SH-SY5Y (cell line): ENCODE measurements at regions not wholly inside any gene's neighbourhood (a gene's known extent, or its start where the extent isn't known, plus 50 kb on each side); places are given as distances from the start of the nearest gene placed in this dataset.

Experiments used
- GATA2 ChIP-seq: IDR thresholded peaks from 2 replicates; pipeline ENCODE4 v1.6.1; 2011; ENCODE audit warnings: mild to moderate bottlenecking, low read depth, low read length
- GATA3 ChIP-seq: IDR thresholded peaks from 2 replicates; pipeline ENCODE4 v1.6.1; 2011; ENCODE audit warnings: low read depth, mild to moderate bottlenecking, low read length, moderate library complexity

- no peak for TF ChIP-seq GATA2
- TF ChIP-seq GATA3 = no peak
Measured at GRCh38 chr20:23222531-23223200, 127.9 kb upstream of the NXT1 start.

GRCh38 chr20:23217023-23217422 is 130.9 kb upstream of the CD93 start:
- TF ChIP-seq GATA2 (no peak), GATA3 (no peak)

- TF ChIP-seq GATA2 = no peak
- no peak for TF ChIP-seq GATA3
Measured at GRCh38 chr20:23215344-23215995, 129.3 kb upstream of the CD93 start.

- no peak for TF ChIP-seq GATA3
- no peak for TF ChIP-seq GATA2
Measured at GRCh38 chr20:23214903-23215302, 128.8 kb upstream of the CD93 start.

GRCh38 chr20:23212464-23212995 is 126.4 kb upstream of the CD93 start:
- TF ChIP-seq GATA3 (no peak), GATA2 (no peak)

- TF ChIP-seq GATA3 (no peak), GATA2 (no peak)
Measured at GRCh38 chr20:23212011-23212410, 125.9 kb upstream of the CD93 start.

GRCh38 chr20:23211164-23211563 is 125.0 kb upstream of the CD93 start:
- TF ChIP-seq GATA2 = no peak
- no peak for TF ChIP-seq GATA3

GRCh38 chr20:23207826-23208540 is 121.9 kb upstream of the CD93 start:
- TF ChIP-seq GATA2 = no peak
- no peak for TF ChIP-seq GATA3

- TF ChIP-seq GATA2 = no peak
- TF ChIP-seq GATA3 = no peak
Measured at GRCh38 chr20:23206995-23207394, 120.9 kb upstream of the CD93 start.

GRCh38 chr20:23206061-23206460 is 119.9 kb upstream of the CD93 start:
- TF ChIP-seq GATA2 (no peak), GATA3 (no peak)

GRCh38 chr20:23205611-23206041 is 119.5 kb upstream of the CD93 start:
- no peak for TF ChIP-seq GATA3
- no peak for TF ChIP-seq GATA2

- no peak for TF ChIP-seq GATA3
Measured at GRCh38 chr20:23205211-23205610, 119.1 kb upstream of the CD93 start.

GRCh38 chr20:23203951-23204730 is 118.0 kb upstream of the CD93 start:
- no peak for TF ChIP-seq GATA3
- no peak for TF ChIP-seq GATA2

GRCh38 chr20:23203310-23203709 is 117.2 kb upstream of the CD93 start:
- TF ChIP-seq GATA2 (no peak), GATA3 (no peak)
